HepG2 (cell line): ENCODE measurements at regions not wholly inside any gene's neighbourhood (a gene's known extent, or its start where the extent isn't known, plus 50 kb on each side); places are given as distances from the start of the nearest gene placed in this dataset.
"Not testable (repeated sequence)": the region's sequence is repeated elsewhere in the genome, so short reads cannot be mapped to it uniquely, and the experiment has no call there.

ENCODE experiments used
- ATAC-seq: fragments of 200-7000 bp; cut with Tn5 transposase; 3 replicates; pipeline ENCODE4 v1.9.1; 2020; ENCODE audit warnings: mild to moderate bottlenecking, moderate library complexity
- BruUV-seq: library from RNA; stranded (reverse); fragments of 400-500 nt; replicated peaks from 2 replicates; lab custom pipeline; 2021; lab: Mats Ljungman, UMichigan
- CTCF ChIA-PET: fragments of 300-600 bp; formaldehyde crosslinking; extraction: SDS; loops from one replicate; lab custom pipeline; 2021; ENCODE audit warnings: low total read pairs, inconsistent platforms, low intra/inter-chr PET ratio; lab: Yijun Ruan, JAX
- POLR2A ChIA-PET: fragments of 350-600 bp; sonication (Branson Sonifier 250); formaldehyde crosslinking; loops from one replicate; lab custom pipeline; 2020; ENCODE audit warnings: antibody characterized with exemption, inconsistent platforms; lab: Yijun Ruan, JAX
- DNase-seq: peaks from one replicate; pipeline ENCODE4 v3.0.0-alpha.2; 2015; ENCODE audit warnings: low spot score
- FAIRE-seq: peaks from 3 replicates; lab custom pipeline; 2011; peaks lifted over from hg19 to GRCh38; lab: Jason Lieb, UNC
- H2AFZ ChIP-seq: one replicate; pipeline ENCODE4 v1.6.1; 2011; ENCODE audit warnings: low read length, inconsistent platforms
- H3K27ac ChIP-seq: fragments of 300-600 bp; 3 replicates; pipeline ENCODE4 v1.8.0; 2011; ENCODE audit warnings: mixed run types, mild to moderate bottlenecking, mixed read lengths, low read length, inconsistent platforms; ENCODE audit not compliant: insufficient read depth; ENCODE audit errors: extremely low read length
- H3K27me3 ChIP-seq, 2 experiments: fragments of 200-600 bp in 1 of 2; 2 replicates in 1 of 2; 3 replicates in 1 of 2; pipeline versions ENCODE4 v1.6.0 to v1.8.0; 2011; ENCODE audit warnings: low read length in 2 of 2, mild to moderate bottlenecking in 2 of 2, moderate library complexity in 2 of 2, inconsistent platforms in 1 of 2; ENCODE audit not compliant: insufficient read depth in 2 of 2, control insufficient read depth in 1 of 2
- H3K36me3 ChIP-seq, 2 experiments: fragments of 200-600 bp in 1 of 2; replicated peaks in 1 of 2; 2 replicates in 1 of 2; 3 replicates in 1 of 2; pipeline versions ENCODE4 v1.5.1 to v1.8.0; 2011; ENCODE audit warnings: low read length in 2 of 2, inconsistent platforms in 1 of 2; ENCODE audit not compliant: insufficient read depth in 2 of 2, control insufficient read depth in 1 of 2
- H3K4me1 ChIP-seq: 2 replicates; pipeline ENCODE4 v1.5.1; 2012; ENCODE audit warnings: low read length, inconsistent platforms; ENCODE audit not compliant: insufficient read depth
- H3K4me2 ChIP-seq: 2 replicates; pipeline ENCODE4 v1.6.0; 2011; ENCODE audit warnings: low read depth, low read length, inconsistent platforms
- H3K4me3 ChIP-seq, 3 experiments: fragments of 200-600 bp in 1 of 3; sonication (generic), shearing (Covaris generic) in 1 of 3; replicated peaks in 1 of 3; 2 replicates each; pipeline ENCODE4 v1.5.1; 2011 to 2016; ENCODE audit warnings: low read length in 3 of 3, inconsistent platforms in 2 of 3, low read depth in 2 of 3, mild to moderate bottlenecking in 2 of 3, control low read depth in 1 of 3, mixed read lengths in 1 of 3; ENCODE audit not compliant: insufficient read depth in 1 of 3
- H3K79me2 ChIP-seq: one replicate; pipeline ENCODE4 v1.6.1; 2011; ENCODE audit warnings: low read length, inconsistent platforms; ENCODE audit not compliant: insufficient read depth
- H3K9ac ChIP-seq: 2 replicates; pipeline ENCODE4 v1.6.0; 2011; ENCODE audit warnings: mild to moderate bottlenecking, low read depth, low read length, inconsistent platforms; ENCODE audit not compliant: insufficient read depth
- H3K9me3 ChIP-seq: 2 replicates; pipeline ENCODE4 v1.5.1; 2012; ENCODE audit warnings: mild to moderate bottlenecking, low read length
- H4K20me1 ChIP-seq: 2 replicates; pipeline ENCODE4 v1.6.0; 2011; ENCODE audit warnings: inconsistent platforms, mild to moderate bottlenecking, low read length, moderate library complexity; ENCODE audit not compliant: insufficient read depth
- FOXP1 ChIP-seq, 2 experiments: fragments of 450-650 bp in 1 of 2; IDR thresholded peaks; 2 replicates each; pipeline ENCODE4 v1.6.1; 2017 to 2018; ENCODE audit warnings: antibody characterized with exemption in 1 of 2
- POGZ ChIP-seq: sonication (generic); formaldehyde crosslinking; IDR thresholded peaks from 2 replicates; pipeline ENCODE4 v1.4.0; 2020; ENCODE audit warnings: mild to moderate bottlenecking, missing genetic modification reagents
- RXRB ChIP-seq: IDR thresholded peaks from 2 replicates; pipeline ENCODE4 v1.6.1; 2016; ENCODE audit warnings: borderline replicate concordance, missing genetic modification reagents, missing compliant biosample characterization
- SOX13 ChIP-seq, 3 experiments: fragments of 450-650 bp in 1 of 3; sonication (generic) in 1 of 3; formaldehyde crosslinking in 1 of 3; IDR thresholded peaks in 2 of 3; conservative IDR thresholded peaks in 1 of 3; 2 replicates each; pipeline versions ENCODE4 v1.5.0 to v1.6.1; 2016 to 2020; ENCODE audit warnings: antibody characterized with exemption in 1 of 3, mild to moderate bottlenecking in 1 of 3, missing compliant biosample characterization in 1 of 3, missing genetic modification reagents in 1 of 3, moderate library complexity in 1 of 3
- TCF7 ChIP-seq: sonication (generic); IDR thresholded peaks from 2 replicates; pipeline ENCODE4 v1.6.1; 2016; ENCODE audit warnings: antibody characterized with exemption, low read depth
- YY1 ChIP-seq: IDR thresholded peaks from 2 replicates; pipeline ENCODE4 v1.6.1; 2011; ENCODE audit warnings: low read length, low read depth, moderate library complexity, mild to moderate bottlenecking; ENCODE audit not compliant: insufficient read depth, insufficient replicate concordance
- WGBS: methylation state at CpG from one replicate; pipeline ENCODE4 v1.1.6; 2017; ENCODE audit warnings: low lambda C conversion rate; 5-methylcytosine and 5-hydroxymethylcytosine counted together
- in situ Hi-C: cut with HindIII; loops from 2 replicates; pipeline ENCODE4 v1.10.0; 2017; ENCODE audit warnings: low pct_unique_long_range_greater_than_20kb; ENCODE audit not compliant: extremely low pct_ligation_motif_present
- intact Hi-C: fragments of 100-400 bp; cut with micrococcal nuclease; formaldehyde crosslinking; loops from one replicate; pipeline ENCODE4 v1.10.0; 2022; ENCODE audit not compliant: unreplicated experiment
- TF ChIP-seq, protein P1 (sequence below): sonication (generic); IDR thresholded peaks from 2 replicates; pipeline ENCODE4 v1.6.1; 2016; ENCODE audit warnings: low read depth, borderline replicate concordance
- TF ChIP-seq, protein P2 (sequence below): sonication (generic); formaldehyde crosslinking; IDR thresholded peaks from 2 replicates; pipeline ENCODE4 v1.5.0; 2020; ENCODE audit warnings: mild to moderate bottlenecking, missing genetic modification reagents, moderate library complexity
- TF ChIP-seq, protein P3 (sequence below): IDR thresholded peaks from 2 replicates; pipeline ENCODE4 v1.4.0; 2020; ENCODE audit warnings: mild to moderate bottlenecking, missing genetic modification reagents
- TF ChIP-seq, protein P4 (sequence below): sonication (generic); formaldehyde crosslinking; conservative IDR thresholded peaks from 2 replicates; pipeline ENCODE4 v1.4.0; 2020; ENCODE audit warnings: mild to moderate bottlenecking, missing genetic modification reagents, moderate library complexity

DNA sequence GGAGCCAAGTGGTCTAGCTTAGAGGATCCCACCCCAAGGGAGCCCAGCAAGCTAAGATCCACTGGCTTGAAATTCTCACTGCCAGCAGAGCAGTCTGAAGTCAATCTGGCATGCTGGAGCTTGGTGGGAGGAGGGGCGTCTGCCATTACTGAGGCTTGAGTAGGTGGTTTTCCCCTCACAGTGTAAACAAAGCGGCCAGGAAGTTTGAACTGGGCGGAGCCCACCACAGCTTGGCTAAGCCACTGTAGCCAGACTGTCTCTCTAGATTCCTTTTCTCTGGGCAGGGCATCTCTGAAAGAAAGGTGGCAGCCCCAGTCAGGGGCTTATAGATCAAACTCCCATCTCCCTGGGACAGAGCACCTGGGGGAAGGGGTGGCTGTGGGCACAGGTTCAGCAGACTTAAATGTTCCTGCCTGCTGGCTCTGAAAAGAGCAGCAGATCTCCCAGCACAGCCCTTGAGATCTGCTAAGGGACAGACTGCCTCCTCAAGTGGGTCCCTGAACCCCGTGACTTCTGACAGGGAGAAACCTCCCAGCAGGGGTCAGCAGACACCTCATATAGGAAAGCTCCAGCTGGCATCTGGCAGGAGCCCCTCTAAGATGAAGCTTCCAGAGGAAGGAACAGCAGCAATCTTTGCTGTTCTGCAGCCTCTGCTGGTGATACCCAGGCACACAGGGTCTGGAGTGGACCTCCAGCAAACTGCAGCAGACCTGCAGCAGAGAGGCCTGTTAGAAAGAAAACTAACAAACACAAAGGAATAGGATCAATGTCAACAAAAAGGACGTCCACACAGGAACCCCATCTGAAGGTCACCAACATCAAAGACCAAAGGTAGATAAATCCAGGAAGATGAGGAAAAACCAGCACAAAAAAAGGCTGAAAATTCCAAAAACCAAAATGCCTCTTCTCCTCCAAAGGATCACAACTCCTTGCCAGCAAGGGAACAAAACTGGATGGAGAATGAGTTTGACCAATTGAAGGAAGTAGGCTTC, 215.6 kb upstream of the TET2 start:
- H3K9ac ChIP-seq; H3K79me2 ChIP-seq; POLR2A ChIA-PET; in situ Hi-C loops; CTCF ChIA-PET; H2AFZ ChIP-seq; BruUV-seq; H3K27ac ChIP-seq; FAIRE-seq; H3K27me3 ChIP-seq; H3K36me3 ChIP-seq; H4K20me1 ChIP-seq; H3K9me3 ChIP-seq; TF ChIP-seq SOX13, FOXP1 (IDR thresholded peaks at IDR 0.05): not testable (repeated sequence)
- Histone ChIP-seq H3K4me3 (peak overlapping the region in 1 of 3 experiments; percentile 18; a peak in 1 of 6 replicates), H3K4me1 (peaks cover 18% of the 10 kb centered on the region), H3K4me2 (peak overlapping the region; percentile 39)
- WGBS: 0% methylated on average over 2 of the region's 5 CpGs
- peak; percentile 58 for DNase-seq
- intact Hi-C loops: loop anchor here (1.0 to 2.0 kb wide), 2 partner anchors 210 to 542 kb away; no protein-coding TSS in a partner anchor
- peak; percentile 83 for ATAC-seq
- TF ChIP-seq SOX13 (CRISPR knock-in tag; conservative IDR thresholded peaks at IDR 0.05 in 1 of 2, IDR thresholded peaks at IDR 0.05 in 1 of 2) (peak in 1 of 2 experiments; percentile 59; a peak in 2 of 4 replicates), TCF7 (peak; percentile 12; the same call in 1 of the 2 replicates), FOXP1 (CRISPR knock-in tag; IDR thresholded peaks at IDR 0.05) (peak; percentile 9; the same call in 1 of the 2 replicates), YY1 (peak; percentile 43), POGZ (0 out of 2 replicates have a peak, but pooled peaks have one; percentile 31), RXRB (CRISPR knock-in tag) (peak; percentile 15; the same call in 1 of the 2 replicates)
- TF ChIP-seq, protein P1, sequence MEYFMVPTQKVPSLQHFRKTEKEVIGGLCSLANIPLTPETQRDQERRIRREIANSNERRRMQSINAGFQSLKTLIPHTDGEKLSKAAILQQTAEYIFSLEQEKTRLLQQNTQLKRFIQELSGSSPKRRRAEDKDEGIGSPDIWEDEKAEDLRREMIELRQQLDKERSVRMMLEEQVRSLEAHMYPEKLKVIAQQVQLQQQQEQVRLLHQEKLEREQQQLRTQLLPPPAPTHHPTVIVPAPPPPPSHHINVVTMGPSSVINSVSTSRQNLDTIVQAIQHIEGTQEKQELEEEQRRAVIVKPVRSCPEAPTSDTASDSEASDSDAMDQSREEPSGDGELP: 0 out of 2 replicates have a peak, but pooled peaks have one; percentile 10
- TF ChIP-seq, protein P2, sequence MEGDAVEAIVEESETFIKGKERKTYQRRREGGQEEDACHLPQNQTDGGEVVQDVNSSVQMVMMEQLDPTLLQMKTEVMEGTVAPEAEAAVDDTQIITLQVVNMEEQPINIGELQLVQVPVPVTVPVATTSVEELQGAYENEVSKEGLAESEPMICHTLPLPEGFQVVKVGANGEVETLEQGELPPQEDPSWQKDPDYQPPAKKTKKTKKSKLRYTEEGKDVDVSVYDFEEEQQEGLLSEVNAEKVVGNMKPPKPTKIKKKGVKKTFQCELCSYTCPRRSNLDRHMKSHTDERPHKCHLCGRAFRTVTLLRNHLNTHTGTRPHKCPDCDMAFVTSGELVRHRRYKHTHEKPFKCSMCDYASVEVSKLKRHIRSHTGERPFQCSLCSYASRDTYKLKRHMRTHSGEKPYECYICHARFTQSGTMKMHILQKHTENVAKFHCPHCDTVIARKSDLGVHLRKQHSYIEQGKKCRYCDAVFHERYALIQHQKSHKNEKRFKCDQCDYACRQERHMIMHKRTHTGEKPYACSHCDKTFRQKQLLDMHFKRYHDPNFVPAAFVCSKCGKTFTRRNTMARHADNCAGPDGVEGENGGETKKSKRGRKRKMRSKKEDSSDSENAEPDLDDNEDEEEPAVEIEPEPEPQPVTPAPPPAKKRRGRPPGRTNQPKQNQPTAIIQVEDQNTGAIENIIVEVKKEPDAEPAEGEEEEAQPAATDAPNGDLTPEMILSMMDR (CRISPR knock-in tag): peak; percentile 54
- TF ChIP-seq, protein P3, sequence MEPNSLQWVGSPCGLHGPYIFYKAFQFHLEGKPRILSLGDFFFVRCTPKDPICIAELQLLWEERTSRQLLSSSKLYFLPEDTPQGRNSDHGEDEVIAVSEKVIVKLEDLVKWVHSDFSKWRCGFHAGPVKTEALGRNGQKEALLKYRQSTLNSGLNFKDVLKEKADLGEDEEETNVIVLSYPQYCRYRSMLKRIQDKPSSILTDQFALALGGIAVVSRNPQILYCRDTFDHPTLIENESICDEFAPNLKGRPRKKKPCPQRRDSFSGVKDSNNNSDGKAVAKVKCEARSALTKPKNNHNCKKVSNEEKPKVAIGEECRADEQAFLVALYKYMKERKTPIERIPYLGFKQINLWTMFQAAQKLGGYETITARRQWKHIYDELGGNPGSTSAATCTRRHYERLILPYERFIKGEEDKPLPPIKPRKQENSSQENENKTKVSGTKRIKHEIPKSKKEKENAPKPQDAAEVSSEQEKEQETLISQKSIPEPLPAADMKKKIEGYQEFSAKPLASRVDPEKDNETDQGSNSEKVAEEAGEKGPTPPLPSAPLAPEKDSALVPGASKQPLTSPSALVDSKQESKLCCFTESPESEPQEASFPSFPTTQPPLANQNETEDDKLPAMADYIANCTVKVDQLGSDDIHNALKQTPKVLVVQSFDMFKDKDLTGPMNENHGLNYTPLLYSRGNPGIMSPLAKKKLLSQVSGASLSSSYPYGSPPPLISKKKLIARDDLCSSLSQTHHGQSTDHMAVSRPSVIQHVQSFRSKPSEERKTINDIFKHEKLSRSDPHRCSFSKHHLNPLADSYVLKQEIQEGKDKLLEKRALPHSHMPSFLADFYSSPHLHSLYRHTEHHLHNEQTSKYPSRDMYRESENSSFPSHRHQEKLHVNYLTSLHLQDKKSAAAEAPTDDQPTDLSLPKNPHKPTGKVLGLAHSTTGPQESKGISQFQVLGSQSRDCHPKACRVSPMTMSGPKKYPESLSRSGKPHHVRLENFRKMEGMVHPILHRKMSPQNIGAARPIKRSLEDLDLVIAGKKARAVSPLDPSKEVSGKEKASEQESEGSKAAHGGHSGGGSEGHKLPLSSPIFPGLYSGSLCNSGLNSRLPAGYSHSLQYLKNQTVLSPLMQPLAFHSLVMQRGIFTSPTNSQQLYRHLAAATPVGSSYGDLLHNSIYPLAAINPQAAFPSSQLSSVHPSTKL (CRISPR knock-in tag): peak; percentile 44; the same call in 1 of the 2 replicates
- TF ChIP-seq, protein P4, sequence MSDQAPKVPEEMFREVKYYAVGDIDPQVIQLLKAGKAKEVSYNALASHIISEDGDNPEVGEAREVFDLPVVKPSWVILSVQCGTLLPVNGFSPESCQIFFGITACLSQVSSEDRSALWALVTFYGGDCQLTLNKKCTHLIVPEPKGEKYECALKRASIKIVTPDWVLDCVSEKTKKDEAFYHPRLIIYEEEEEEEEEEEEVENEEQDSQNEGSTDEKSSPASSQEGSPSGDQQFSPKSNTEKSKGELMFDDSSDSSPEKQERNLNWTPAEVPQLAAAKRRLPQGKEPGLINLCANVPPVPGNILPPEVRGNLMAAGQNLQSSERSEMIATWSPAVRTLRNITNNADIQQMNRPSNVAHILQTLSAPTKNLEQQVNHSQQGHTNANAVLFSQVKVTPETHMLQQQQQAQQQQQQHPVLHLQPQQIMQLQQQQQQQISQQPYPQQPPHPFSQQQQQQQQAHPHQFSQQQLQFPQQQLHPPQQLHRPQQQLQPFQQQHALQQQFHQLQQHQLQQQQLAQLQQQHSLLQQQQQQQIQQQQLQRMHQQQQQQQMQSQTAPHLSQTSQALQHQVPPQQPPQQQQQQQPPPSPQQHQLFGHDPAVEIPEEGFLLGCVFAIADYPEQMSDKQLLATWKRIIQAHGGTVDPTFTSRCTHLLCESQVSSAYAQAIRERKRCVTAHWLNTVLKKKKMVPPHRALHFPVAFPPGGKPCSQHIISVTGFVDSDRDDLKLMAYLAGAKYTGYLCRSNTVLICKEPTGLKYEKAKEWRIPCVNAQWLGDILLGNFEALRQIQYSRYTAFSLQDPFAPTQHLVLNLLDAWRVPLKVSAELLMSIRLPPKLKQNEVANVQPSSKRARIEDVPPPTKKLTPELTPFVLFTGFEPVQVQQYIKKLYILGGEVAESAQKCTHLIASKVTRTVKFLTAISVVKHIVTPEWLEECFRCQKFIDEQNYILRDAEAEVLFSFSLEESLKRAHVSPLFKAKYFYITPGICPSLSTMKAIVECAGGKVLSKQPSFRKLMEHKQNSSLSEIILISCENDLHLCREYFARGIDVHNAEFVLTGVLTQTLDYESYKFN (CRISPR knock-in tag): peak; percentile 45; the same call in 1 of the 2 replicates
